HG03460 (cell line): ENCODE measurements at regions not wholly inside any gene's neighbourhood (a gene's known extent, or its start where the extent isn't known, plus 50 kb on each side); places are given as distances from the start of the nearest gene placed in this dataset.
"Not testable (repeated sequence)": the region's sequence is repeated elsewhere in the genome, so short reads cannot be mapped to it uniquely, and the experiment has no call there.

Experiments used
- ATAC-seq: cut with Tn5 transposase; IDR thresholded peaks from one replicate; pipeline ENCODE4 v1.9.1; 2021; ENCODE audit not compliant: unreplicated experiment

DNA sequence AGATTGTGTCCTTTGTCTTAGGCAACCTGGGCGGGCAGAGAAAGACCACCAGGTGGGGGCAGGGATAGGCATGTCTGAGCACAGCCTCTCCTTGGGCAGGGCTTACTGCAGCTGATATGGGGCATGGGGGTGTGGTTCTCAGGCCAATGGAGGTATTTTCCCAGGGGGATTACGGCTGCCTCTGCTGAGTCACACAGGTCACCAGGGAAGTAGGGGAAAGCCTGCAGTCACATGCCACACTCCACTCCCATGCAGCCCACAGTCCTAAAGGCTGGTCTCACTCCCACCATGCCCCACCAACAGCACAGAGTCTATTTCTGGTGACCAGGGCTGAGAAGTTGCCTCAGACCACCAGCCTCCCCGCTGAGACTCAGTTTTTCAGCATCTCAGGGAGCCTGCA is 466.4 kb downstream of the DIPK2A start:
- peak; percentile 49 for ATAC-seq

DNA sequence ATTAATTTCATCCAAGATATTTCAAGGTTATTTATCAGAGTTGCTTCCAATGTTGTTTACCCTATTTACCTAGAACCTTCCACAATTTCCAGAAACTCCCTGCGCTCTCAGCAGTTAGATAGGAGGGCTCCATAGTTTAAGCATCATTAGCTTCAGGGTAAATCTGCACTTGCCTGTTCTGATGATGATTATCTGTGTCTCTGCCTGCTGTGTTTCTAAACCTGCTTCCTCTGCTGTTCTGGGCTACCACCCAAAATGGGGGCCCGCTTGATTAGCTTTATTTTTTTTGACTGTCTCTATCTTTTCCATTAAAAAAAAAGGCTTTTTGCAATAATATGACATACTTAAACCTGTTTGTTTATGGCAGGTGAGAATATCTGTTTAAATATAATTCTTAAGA is 472.4 kb downstream of the DIPK2A start:
- no peak for ATAC-seq

DNA sequence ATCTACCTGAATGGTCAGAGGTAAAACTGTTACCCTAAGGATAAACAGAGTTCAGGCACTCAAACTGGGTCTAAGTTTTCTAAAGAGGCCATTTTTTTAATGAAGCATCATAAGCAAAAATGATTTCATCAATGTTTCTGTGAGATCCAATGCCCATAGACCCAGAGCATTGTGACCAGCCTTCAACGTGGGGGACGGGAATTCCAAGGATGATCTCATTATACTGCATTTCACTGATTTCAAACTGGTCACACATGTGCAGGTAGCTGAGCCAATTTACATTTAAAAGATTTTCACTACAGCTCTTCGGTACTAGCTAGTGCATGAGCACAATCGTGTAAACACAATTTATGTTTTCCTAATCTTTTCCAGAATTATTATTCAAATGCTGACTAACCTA is 472.9 kb downstream of the DIPK2A start:
- no peak for ATAC-seq

DNA sequence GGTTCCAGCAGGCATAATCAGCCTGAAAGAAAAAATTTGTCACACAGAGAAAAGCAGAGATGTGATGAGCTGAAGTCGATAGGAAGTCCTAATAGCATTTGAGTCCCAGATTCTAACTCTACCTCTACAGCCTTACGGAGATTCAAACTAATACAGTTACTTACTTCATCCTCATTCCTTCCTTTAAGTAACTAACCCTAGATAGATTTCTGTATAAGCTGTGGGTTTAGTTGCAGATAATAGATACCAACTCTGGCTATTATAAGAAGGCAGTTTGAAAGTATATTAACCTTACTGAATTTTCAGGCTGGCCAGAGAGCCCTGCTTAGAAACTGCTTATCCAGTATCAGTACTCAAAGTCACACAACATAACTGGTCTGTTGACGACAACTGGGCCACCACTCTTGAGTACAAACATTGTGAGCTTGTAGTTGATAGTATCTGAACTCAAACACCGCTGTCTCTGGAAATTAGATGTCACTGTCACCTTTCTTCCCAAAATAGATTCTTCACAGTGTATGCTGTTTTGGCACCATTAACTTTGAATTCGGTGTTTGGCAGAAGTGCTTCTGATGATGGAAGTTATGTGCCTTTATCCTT is 484.3 kb downstream of the DIPK2A start:
- ATAC-seq, result no peak

DNA sequence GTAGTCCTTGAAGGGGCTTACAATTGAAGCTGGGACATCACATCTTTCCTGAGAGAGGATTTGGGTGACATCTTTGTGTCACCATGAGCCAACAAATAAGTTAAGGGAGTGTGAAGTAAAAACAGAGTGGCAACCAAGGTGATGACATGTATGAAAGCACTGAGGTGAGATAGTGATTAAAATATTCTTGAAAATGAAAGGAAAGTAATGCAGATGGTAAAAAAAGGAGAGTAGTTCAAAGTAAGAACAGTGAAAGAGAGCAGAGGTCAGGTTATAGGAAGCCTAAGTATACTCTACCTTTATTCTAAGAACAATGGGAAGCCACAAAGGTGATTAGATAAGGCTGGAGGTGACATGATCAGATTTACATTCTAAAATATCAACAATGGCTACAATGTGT is 486.1 kb downstream of the DIPK2A start:
- ATAC-seq, result no peak

DNA sequence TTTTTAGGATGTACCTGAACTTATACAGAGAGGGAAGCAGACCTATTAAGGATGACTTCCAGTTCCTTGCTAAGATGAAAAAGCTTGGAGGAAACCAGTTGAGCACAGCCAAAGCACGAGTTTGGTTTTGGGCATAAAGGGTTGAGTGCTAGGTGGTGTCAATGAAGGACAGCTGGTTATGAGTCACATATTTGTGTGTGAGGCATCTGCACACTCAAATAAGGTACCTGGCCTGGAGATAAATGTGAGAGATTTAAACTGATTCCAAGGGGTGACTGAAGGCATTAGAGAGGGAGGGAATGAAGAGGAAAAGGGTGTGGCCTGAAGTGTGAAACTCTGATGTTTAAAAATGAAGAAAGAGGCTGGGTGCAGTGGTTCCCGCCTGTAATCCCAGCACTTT is 486.7 kb downstream of the DIPK2A start:
- no peak for ATAC-seq

DNA sequence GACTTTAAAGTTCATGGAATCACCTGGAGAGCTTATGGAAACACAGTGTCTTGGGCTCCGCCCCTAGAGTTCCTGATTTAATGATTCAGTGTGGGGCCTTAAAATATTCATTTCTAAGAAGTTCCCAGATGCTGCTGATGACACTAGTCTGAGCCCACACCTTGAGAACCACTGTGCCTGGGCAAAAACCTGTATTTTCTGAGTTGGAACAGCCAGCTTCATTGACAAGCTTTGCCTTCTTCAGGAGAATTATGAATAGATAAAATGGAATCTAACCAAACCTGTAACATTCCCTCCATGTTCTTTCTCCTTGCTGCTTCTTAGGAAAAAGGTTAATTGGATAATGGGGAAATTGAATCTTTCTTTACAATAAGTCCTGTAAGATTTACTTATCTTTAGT is 490.7 kb downstream of the DIPK2A start:
- ATAC-seq, result no peak

DNA sequence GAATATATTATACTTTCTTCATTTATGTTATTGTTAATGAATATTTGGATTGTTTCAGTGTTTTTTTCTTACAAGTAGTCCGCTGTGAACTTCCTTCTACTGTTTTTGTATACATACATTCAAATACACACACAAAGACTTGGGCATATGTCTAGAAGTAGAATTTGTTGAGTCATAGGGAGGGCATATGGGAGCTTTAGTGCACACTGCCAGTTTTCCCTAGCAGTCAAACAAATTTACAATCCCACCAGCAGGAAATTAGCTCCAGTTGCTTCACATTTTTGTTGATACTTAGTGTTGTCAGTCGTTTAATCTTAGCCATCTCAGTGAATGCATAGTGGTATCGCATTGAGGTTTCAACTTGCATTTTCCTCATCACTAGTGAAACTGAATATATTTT is 492.3 kb downstream of the DIPK2A start:
- ATAC-seq, result no peak

DNA sequence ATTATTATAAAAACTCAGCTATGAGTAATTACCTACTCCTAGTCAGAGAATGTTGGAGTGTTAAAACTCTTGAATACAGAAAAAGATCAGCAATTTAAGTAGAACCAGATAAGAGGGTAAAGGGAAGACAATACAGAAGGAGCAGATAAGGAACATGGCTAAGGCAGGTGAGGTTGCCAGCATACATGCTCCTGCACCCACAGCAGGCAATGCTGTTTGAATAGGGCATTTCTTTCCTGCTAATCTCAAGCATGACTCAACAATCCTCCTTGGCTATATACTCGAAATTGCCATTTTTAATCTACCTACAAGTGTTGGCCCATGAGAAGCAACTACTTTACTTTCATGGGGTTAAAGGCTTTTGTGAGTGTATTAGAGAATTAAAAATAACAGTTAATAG is 494.5 kb downstream of the DIPK2A start:
- no peak for ATAC-seq

DNA sequence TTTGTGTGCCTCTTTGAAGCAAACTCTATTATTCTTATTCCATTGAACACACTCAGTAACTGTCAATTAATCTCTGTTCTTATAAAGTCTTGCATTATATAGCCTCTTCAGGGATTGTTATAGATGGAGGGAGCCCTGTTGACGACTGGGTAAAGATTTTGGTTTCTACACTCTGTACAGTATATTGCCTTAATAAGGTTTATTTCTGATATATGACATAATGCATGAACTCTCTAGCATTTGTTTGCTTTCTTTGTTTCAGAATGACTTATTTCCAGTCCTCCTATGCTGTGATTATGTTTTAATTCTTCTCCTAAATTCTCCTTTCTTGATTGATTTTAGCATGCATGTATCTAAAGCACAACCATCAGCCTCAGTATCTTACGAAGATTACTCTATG is 494.9 kb downstream of the DIPK2A start:
- ATAC-seq, result no peak

DNA sequence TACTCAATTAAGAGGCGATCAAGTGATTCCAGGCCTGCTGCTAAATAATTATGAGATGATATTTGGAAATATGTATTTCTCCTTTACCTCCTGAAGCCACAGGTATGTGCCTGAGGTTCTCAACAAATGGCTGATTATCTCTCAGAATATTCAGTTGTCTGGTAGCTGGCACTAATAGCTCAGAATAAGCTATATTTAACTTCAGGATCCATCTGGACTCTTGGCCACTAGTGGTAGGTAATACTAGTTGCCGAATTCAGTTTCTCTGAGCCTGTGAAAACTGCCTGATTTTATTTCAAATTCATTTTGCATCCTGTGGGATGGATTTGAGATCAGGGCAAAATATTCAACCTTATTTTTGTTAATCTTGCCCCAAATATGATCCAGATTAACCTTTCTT is 499.0 kb downstream of the DIPK2A start:
- no peak for ATAC-seq

DNA sequence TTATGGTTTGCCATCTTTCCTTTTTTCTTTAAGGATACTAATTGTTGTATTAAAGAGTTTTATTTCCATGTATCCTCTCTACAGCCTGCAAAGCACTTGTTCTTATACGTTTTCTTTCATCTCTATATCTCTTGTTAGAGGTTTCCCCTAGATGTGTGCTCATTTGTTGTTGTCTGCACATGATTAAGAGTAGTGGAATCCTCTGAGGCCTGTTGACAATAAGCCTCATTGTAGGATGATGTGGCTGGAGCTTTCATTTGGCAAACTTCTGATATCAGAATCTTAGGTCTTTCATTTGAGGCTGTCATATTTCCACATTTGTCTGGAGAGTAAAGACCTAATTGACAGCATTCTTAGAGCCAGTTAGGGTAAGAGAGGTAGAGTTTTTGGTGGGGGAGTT is 506.0 kb downstream of the DIPK2A start:
- ATAC-seq, result no peak

DNA sequence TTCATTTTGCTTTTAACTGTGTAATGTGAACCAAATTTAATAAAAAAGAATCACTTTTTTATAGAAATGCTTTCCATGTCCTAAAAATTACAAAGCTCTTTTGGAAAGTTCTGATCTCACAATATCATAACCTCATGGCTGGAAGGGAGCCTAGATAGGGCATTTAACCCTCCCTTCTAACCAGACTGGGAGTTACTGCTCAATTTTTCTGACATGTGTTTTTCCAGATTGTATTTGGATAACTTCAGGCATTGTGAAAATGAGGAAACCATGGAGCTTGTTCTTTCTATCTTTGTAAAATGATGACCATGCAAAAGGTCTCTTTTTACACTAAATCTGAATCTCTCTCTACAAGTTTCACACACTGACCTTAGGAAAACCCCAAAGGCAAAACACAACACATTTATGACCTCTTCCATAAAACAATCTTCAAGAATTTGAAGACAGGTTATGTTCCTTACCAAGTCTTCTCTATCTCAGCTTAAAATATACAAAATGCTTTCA is 508.8 kb downstream of the DIPK2A start:
- no peak for ATAC-seq

DNA sequence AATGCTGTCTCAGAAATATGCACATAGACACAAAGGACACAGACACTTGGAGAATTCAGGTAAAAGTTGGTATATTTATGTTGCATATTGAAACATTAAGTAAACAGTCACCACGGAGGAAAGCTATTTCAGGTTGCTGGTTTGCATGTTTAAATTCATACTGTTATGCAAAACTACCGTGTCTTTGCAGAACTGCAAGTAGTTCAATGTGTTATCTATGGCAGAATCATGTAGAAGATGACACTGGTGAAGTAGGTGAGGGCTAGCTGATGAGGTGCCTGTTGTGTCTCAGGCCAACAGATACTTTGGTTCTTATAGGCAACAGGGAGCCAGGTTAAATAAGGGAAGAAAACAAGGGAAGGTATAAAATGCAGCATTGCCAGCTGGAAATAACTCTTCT is 511.3 kb downstream of the DIPK2A start:
- ATAC-seq, result no peak

DNA sequence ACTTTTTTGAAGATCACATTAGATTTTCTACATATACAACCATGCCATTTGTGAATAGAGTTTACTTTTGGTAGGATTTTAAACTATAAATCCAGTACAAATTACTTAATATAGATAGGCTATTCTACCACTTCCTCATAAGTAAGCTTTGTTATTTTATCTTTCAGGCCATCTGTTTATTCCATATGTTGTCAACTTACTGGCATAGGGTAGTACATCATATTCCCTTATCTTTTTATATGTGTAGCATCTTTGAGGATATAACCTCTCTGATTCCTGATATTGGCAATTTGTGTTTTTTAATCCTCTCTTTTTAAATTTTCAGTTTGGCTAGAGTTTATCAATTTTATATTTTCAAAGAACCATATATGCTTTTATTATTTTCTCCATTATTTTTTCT is 515.4 kb downstream of the DIPK2A start:
- ATAC-seq, result no peak

DNA sequence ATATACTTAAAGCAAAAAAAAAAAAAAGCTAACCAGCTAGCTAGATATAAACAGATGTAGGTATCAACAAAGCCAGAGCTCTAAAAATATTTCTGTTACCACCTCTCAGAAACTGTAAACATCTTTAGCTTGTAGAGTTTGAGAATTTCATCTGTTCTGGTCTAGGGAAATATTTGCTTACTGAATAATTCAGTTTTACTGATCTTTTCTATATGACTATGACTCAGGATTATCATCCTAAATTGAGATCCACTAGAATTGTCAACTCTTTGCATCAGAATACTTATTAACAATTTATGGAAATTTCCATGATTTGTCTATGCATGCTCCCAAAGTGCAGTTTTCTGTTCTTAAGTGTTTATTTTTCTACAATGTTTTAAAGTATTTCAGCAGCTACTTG is 517.3 kb downstream of the DIPK2A start:
- no peak for ATAC-seq

DNA sequence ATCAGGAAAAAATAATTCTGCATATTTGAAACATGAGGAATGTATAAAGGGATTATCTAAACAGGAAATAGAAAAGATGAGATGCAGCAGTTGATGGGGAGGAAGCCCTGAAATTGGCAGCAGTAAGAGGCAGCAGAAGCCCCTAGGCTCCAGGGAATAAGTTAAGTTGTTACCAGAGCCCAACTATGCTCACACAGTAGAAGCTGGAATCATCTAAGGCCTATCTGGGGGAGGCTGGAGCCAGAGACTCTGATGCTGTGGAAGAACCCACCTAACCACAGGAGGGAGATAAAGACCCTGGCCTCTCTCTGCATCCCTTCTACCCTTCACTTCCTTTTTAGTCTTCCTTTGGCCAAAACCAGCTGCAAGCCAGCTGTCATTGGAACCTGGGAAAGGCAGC is 519.7 kb downstream of the DIPK2A start:
- no peak for ATAC-seq

DNA sequence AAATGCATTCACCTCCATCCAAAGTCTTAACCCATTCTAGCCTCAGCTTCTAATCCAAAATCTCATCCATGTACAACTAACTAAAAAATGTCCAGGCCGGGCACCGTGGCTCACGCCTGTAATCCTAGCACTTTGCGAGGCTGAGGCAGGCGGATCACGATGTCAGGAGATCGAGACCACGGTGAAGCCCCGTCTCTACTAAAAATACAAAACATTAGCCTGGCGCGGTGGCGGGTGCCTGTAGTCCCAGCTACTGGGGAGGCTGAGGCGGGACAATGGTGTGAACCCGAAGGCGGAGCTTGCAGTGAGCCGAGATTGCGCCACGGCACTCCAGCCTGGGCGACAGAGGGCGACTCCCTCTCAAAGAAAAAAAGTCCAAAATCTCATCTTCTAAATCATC is 523.0 kb downstream of the DIPK2A start:
- ATAC-seq, result not testable (repeated sequence)

DNA sequence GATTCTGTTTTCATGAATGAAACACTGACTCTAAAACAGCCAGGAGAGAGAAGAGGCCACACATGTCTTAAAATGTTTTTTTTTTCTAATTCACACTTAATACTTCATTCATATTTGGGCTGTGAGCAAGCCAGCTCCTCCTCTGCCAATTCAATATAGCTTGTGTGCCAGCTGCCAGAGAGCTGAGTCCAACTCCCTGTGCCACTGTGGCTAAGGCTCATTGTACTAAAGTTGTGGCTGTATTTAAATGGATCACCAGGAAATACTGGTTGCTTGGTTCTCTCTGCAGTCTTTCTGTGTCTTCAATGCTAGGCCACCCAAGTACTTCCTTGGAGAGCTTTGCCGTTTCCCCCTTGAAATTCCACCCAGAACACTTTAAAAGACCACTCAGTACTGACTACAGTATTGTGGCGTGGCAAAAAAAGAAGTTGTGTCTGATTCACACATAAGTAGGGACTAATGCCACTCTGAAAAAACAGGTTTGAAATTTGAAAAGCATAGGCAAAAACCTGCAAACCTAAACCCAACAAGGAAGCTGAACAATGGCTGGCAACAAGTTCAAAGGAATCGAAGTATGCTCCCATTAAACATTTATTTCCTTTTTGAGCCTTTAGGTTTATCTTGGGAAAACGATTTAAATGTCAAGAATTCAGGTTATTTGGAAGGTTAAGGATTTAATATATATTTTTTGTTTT is 524.7 kb downstream of the DIPK2A start:
- ATAC-seq, result no peak

DNA sequence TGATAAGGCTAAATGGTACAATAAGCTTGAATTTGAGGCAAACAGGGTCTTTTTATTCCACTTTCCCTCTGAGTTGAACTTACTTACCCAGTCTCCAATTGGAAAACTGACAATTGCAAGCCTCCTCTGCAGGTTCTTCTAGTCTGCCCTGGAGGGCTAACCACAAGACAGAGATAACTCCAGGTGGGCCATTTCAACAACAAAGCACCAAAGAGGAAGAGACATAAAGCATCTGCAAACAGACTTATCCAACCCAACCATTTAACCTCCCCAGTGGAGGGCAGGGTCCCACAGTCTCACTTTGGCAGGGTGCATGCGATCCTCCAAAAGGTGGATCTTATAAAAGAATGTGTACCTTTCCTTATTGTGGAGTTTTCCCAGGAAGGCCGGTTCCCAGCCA is 525.8 kb downstream of the DIPK2A start:
- ATAC-seq, result no peak

DNA sequence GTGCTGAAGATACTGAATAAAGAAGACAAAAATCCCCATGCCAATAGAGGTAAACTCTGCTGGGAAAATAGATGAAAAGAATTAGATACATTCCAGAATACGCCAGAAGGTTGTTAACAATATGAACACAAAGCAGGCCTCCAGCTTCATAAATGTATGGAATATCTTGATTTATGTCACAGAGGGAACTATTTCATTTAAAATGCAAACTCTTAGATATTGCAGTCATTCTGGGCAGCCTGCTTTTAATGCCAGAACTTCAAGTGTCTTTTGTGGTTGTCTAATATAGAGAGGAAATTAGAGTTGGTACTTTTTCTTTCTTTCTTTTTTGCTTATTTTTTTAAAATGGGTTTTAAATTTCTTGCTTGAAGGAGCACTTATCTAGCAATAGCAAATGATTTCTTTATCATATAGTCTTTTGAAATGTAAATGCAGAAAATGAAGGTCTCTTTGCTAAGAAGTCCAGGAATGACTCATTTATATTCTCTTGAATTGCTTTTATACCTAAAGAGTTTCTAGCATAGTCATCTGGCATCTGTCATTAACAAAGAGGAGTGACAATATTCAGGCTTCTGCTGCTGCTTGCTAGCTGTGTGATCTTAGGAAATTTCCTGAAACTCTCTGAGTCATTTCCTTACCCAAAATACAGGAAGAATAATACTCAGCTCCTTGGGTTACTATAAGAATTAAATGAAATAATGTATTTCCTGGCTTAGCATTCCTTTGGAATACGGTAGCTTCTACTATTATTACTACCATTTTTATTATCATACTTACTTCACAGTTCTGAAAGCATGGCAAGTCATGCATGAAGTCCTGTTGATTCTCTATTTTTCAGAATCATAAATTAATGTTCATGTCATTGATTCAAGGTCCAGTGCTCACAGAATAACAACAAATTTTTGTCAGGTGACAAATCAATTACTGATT is 527.6 kb downstream of the DIPK2A start:
- no peak for ATAC-seq

DNA sequence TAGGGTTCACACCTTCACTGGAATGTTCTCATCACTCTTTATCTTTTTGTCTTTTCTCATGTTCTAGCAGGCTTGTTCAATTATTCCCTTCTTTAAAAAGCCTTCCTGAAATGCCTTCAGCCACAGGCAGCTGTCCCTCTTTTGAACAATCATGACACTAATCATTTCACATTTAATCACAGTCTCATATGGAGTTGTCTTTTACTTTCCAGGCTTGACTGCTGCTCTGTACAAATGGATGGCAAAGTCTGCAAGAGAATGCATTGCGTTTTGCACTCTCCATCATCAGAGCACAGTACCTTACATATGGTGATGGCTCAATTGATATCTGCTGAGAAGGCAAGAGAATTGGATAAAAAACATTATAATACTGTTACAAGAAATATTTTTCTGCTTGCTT is 529.8 kb downstream of the DIPK2A start:
- no peak for ATAC-seq
